Caco-2 (cell line): ENCODE measurements at regions not wholly inside any gene's neighbourhood (a gene's known extent, or its start where the extent isn't known, plus 50 kb on each side); places are given as distances from the start of the nearest gene placed in this dataset.

Experiments used
- BruUV-seq: library from RNA; stranded (reverse); fragments of 400-500 nt; replicated peaks from 2 replicates; lab custom pipeline; 2021; lab: Mats Ljungman, UMichigan
- CTCF ChIA-PET: fragments of 300-600 bp; sonication (Branson Sonifier 250); formaldehyde crosslinking; loops from one replicate; lab custom pipeline; 2022; ENCODE audit warnings: antibody characterized with exemption; lab: Charles Lee
- POLR2A ChIA-PET: fragments of 300-600 bp; sonication (Branson Sonifier 250); formaldehyde crosslinking; loops from one replicate; lab custom pipeline; 2022; ENCODE audit warnings: antibody characterized with exemption; lab: Charles Lee
- DNase-seq, 2 experiments: peaks; one replicate each; pipeline versions ENCODE4 v3.0.0 to v3.0.0-alpha.2; 2020 to 2022
- H3K27me3 ChIP-seq: replicated peaks from 2 replicates; pipeline ENCODE4 v1.6.0; 2011; ENCODE audit warnings: low read length; ENCODE audit not compliant: control insufficient read depth, insufficient read depth
- H3K36me3 ChIP-seq: 2 replicates; pipeline ENCODE4 v1.5.1; 2011; ENCODE audit warnings: low read length; ENCODE audit not compliant: control insufficient read depth, insufficient read depth
- H3K4me1 ChIP-seq: fragments of 250-450 bp; sonication (Bioruptor Pico); 2 replicates; pipeline ENCODE4 v1.5.1; 2020; ENCODE audit warnings: mild to moderate bottlenecking
- H3K4me3 ChIP-seq: 2 replicates; pipeline ENCODE4 v1.5.1; 2011; ENCODE audit warnings: low read depth, mild to moderate bottlenecking, control low read depth, low read length
- H3K9me3 ChIP-seq: fragments of 250-450 bp; sonication (Bioruptor Pico); 2 replicates; pipeline ENCODE4 v1.5.1; 2020; ENCODE audit warnings: mild to moderate bottlenecking, moderate library complexity
- H3K27ac Mint-ChIP-seq: one replicate; pipeline ENCODE4 v1.8.0; 2022; ENCODE audit warnings: mixed read lengths; ENCODE audit not compliant: unreplicated experiment
- H3K27me3 Mint-ChIP-seq: one replicate; pipeline ENCODE4 v1.8.0; 2022; ENCODE audit warnings: mixed read lengths; ENCODE audit not compliant: insufficient read depth, unreplicated experiment
- H3K36me3 Mint-ChIP-seq: one replicate; pipeline ENCODE4 v1.8.0; 2022; ENCODE audit warnings: mild to moderate bottlenecking, mixed read lengths; ENCODE audit not compliant: insufficient read depth, unreplicated experiment
- H3K4me1 Mint-ChIP-seq: one replicate; pipeline ENCODE4 v1.8.0; 2022; ENCODE audit warnings: low read depth, mixed read lengths; ENCODE audit not compliant: unreplicated experiment
- H3K4me3 Mint-ChIP-seq: one replicate; pipeline ENCODE4 v1.8.0; 2022; ENCODE audit warnings: mild to moderate bottlenecking, moderate library complexity, mixed read lengths; ENCODE audit not compliant: unreplicated experiment
- H3K9me3 Mint-ChIP-seq: one replicate; pipeline ENCODE4 v1.8.0; 2022; ENCODE audit warnings: mixed read lengths; ENCODE audit not compliant: unreplicated experiment
- CTCF ChIP-seq, 2 experiments: fragments of 200-600 bp in 1 of 2; IDR thresholded peaks; 1 replicate in 1 of 2; 2 replicates in 1 of 2; pipeline versions ENCODE4 v1.5.1 to v1.8.0; 2011 to 2022; ENCODE audit warnings: antibody characterized with exemption in 1 of 2, control low read depth in 1 of 2, inconsistent platforms in 1 of 2, low read depth in 1 of 2, low read length in 1 of 2, mild to moderate bottlenecking in 1 of 2, moderate library complexity in 1 of 2; ENCODE audit not compliant: insufficient read depth in 1 of 2, severe bottlenecking in 1 of 2, unreplicated experiment in 1 of 2
- intact Hi-C: fragments of 100-400 bp; cut with micrococcal nuclease; formaldehyde crosslinking; loops from one replicate; pipeline ENCODE4 v1.10.0; 2022; ENCODE audit not compliant: unreplicated experiment

DNA sequence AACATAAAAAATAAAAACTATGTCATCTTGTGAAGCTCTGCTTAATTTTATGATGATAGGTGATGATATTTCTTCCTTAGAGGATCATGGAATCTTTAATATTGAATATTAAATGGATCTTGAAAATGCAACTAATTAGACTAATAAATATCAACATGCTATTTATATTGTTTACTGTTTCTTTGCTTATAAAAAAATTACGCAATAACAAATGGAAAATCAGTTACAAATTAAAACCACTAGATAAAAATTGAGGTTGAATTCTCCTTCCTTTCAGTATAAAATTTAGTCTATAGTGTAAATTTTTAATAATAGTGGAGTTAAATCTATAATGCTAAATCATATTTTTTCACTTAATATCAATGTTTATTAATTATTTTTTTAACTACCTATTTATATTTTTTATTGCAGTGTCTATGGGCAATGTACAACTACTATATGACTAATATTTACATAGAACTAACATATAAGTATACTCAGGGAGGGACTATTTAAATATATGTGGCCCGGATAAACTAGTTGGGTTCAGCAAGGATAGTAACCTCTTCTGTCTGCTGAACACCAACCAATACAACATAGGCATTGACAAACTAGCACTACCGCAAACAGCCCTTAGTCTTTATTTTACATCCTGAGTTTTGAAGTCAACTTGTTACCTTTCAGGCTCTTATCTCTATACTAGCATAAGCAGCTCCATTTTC is 628.0 kb downstream of the EFNB2 start:
- ChIA-PET CTCF (no interaction called here), POLR2A (no interaction called here)
- Histone ChIP-seq H3K4me3 (no peak overlapping the region), H3K9me3 (no peaks in the 10 kb centered on the region), H3K27me3 (no peaks in the 10 kb centered on the region), H3K36me3 (no peaks in the 10 kb centered on the region), H3K4me1 (no peaks in the 10 kb centered on the region)
- no TSS peak for BruUV-seq
- no peaks in the 10 kb centered on the region for H3K9me3 Mint-ChIP-seq
- no peaks in the 10 kb centered on the region for H3K27me3 Mint-ChIP-seq
- TF ChIP-seq CTCF (IDR thresholded peaks at IDR 0.05; ENCODE audit: insufficient read depth in 1 of 2, low read depth in 1 of 2, low read length in 1 of 2, severe bottlenecking in 1 of 2, unreplicated experiment in 1 of 2): no peak
- H3K4me1 Mint-ChIP-seq: peaks cover 21% of the 10 kb centered on the region
- H3K4me3 Mint-ChIP-seq: no peak overlapping the region
- DNase-seq: no peak
- no peak overlapping the region for H3K27ac Mint-ChIP-seq
- intact Hi-C loops: no loop called here
- H3K36me3 Mint-ChIP-seq: no peaks in the 10 kb centered on the region

DNA sequence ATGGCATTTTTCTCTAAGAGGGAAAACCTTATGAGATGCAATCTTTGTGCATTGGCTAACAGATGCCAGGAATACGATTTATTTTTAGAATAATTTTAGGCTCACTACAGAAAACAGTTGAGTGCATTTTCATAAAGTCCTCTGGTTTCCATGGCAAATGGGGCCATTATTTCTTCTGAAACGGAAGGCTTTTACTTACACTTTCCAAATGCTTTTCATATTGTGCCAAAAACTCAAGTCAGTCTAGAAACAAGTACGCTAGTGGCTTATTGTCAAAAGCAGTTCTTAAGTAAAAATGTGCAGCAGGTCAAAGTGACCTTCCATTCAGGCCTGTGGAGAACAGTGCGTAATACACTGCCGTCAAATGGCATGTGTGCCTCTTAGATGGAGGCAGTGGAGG is 628.7 kb downstream of the EFNB2 start:
- no TSS peak for BruUV-seq
- H3K4me1 Mint-ChIP-seq: peaks cover 21% of the 10 kb centered on the region
- intact Hi-C loops: no loop called here
- no peak for DNase-seq
- no peaks in the 10 kb centered on the region for H3K4me1 ChIP-seq
- H3K9me3 Mint-ChIP-seq: no peaks in the 10 kb centered on the region
- no peaks in the 10 kb centered on the region for H3K9me3 ChIP-seq
- no peak overlapping the region for H3K4me3 ChIP-seq
- no peaks in the 10 kb centered on the region for H3K27me3 Mint-ChIP-seq
- no peaks in the 10 kb centered on the region for H3K36me3 ChIP-seq
- H3K4me3 Mint-ChIP-seq: no peak overlapping the region
- TF ChIP-seq CTCF (IDR thresholded peaks at IDR 0.05; ENCODE audit: insufficient read depth in 1 of 2, low read depth in 1 of 2, low read length in 1 of 2, severe bottlenecking in 1 of 2, unreplicated experiment in 1 of 2): no peak
- H3K27me3 ChIP-seq: no peaks in the 10 kb centered on the region
- CTCF ChIA-PET: no interaction called here
- POLR2A ChIA-PET: no interaction called here
- no peak overlapping the region for H3K27ac Mint-ChIP-seq
- H3K36me3 Mint-ChIP-seq: no peaks in the 10 kb centered on the region

- ChIA-PET CTCF (no interaction called here), POLR2A (interaction anchor here (0.6 kb wide), 1 partner anchor 71 kb away, joined by 4 read pairs; no protein-coding TSS in a partner anchor)
- no peaks in the 10 kb centered on the region for H3K36me3 Mint-ChIP-seq
- Histone ChIP-seq H3K4me1 (no peaks in the 10 kb centered on the region), H3K36me3 (no peaks in the 10 kb centered on the region), H3K9me3 (no peaks in the 10 kb centered on the region), H3K4me3 (no peak overlapping the region), H3K27me3 (no peaks in the 10 kb centered on the region)
- BruUV-seq: no TSS peak
- H3K4me1 Mint-ChIP-seq: peaks cover 12% of the 10 kb centered on the region
- intact Hi-C loops: no loop called here
- H3K27me3 Mint-ChIP-seq: no peaks in the 10 kb centered on the region
- H3K9me3 Mint-ChIP-seq: no peaks in the 10 kb centered on the region
- no peak overlapping the region for H3K27ac Mint-ChIP-seq
- no peak overlapping the region for H3K4me3 Mint-ChIP-seq
- DNase-seq: peak in 1 of 2 experiments; percentile 38
- no peak for TF ChIP-seq CTCF (IDR thresholded peaks at IDR 0.05; ENCODE audit: insufficient read depth in 1 of 2, low read depth in 1 of 2, low read length in 1 of 2, severe bottlenecking in 1 of 2, unreplicated experiment in 1 of 2)
Measured at GRCh38 chr13:105904034-105904742, 631.3 kb downstream of the EFNB2 start.
